ENCODE measurements at regions not wholly inside any gene's neighbourhood (a gene's known extent, or its start where the extent isn't known, plus 50 kb on each side); places are given as distances from the start of the nearest gene placed in this dataset.

- intact Hi-C loops (cut with micrococcal nuclease; ENCODE audit: unreplicated experiment), result no loop called here
- BruUV-seq (replicated peaks), result no TSS peak
- TF ChIP-seq CTCF (IDR thresholded peaks at IDR 0.05; ENCODE audit: insufficient read depth in 1 of 2, low read depth in 1 of 2, low read length in 1 of 2, severe bottlenecking in 1 of 2, unreplicated experiment in 1 of 2), result no peak
- Histone ChIP-seq H3K9me3 (no peaks in the 10 kb centered on the region), H3K4me1 (no peaks in the 10 kb centered on the region), H3K4me3 (ENCODE audit: low read depth, low read length) (no peak overlapping the region), H3K36me3 (ENCODE audit: control insufficient read depth, insufficient read depth, low read length) (no peaks in the 10 kb centered on the region), H3K27me3 (replicated peaks; ENCODE audit: control insufficient read depth, insufficient read depth, low read length) (no peaks in the 10 kb centered on the region)
- ChIA-PET POLR2A (no interaction called here), CTCF (no interaction called here)
- no peaks in the 10 kb centered on the region for H3K27me3 Mint-ChIP-seq (ENCODE audit: insufficient read depth, unreplicated experiment)
- no peak overlapping the region for H3K4me3 Mint-ChIP-seq (ENCODE audit: unreplicated experiment)
- no peaks in the 10 kb centered on the region for H3K9me3 Mint-ChIP-seq (ENCODE audit: unreplicated experiment)
- no peaks in the 10 kb centered on the region for H3K36me3 Mint-ChIP-seq (ENCODE audit: insufficient read depth, unreplicated experiment)
- no peaks in the 10 kb centered on the region for H3K4me1 Mint-ChIP-seq (ENCODE audit: low read depth, unreplicated experiment)
- no peak overlapping the region for H3K27ac Mint-ChIP-seq (ENCODE audit: unreplicated experiment)
- DNase-seq, result no peak
These were observed 594.1 kb downstream of the GLUD2 start for GRCh38 chrX:121641560-121641959.

GRCh38 chrX:121642415-121642814 lies 595.0 kb downstream of the GLUD2 start:
- H3K27me3 Mint-ChIP-seq (ENCODE audit: insufficient read depth, unreplicated experiment), result no peaks in the 10 kb centered on the region
- Histone ChIP-seq H3K36me3 (ENCODE audit: control insufficient read depth, insufficient read depth, low read length) (no peaks in the 10 kb centered on the region), H3K4me1 (no peaks in the 10 kb centered on the region), H3K4me3 (ENCODE audit: low read depth, low read length) (no peak overlapping the region), H3K9me3 (no peaks in the 10 kb centered on the region), H3K27me3 (replicated peaks; ENCODE audit: control insufficient read depth, insufficient read depth, low read length) (no peaks in the 10 kb centered on the region)
- no peak overlapping the region for H3K27ac Mint-ChIP-seq (ENCODE audit: unreplicated experiment)
- ChIA-PET POLR2A (no interaction called here), CTCF (no interaction called here)
- no peak for DNase-seq
- H3K4me3 Mint-ChIP-seq (ENCODE audit: unreplicated experiment), result no peak overlapping the region
- TF ChIP-seq CTCF (IDR thresholded peaks at IDR 0.05; ENCODE audit: insufficient read depth in 1 of 2, low read depth in 1 of 2, low read length in 1 of 2, severe bottlenecking in 1 of 2, unreplicated experiment in 1 of 2), result no peak
- H3K4me1 Mint-ChIP-seq (ENCODE audit: low read depth, unreplicated experiment), result no peaks in the 10 kb centered on the region
- no peaks in the 10 kb centered on the region for H3K36me3 Mint-ChIP-seq (ENCODE audit: insufficient read depth, unreplicated experiment)
- H3K9me3 Mint-ChIP-seq (ENCODE audit: unreplicated experiment), result no peaks in the 10 kb centered on the region
- BruUV-seq (replicated peaks), result no TSS peak
- intact Hi-C loops (cut with micrococcal nuclease; ENCODE audit: unreplicated experiment), result no loop called here

GRCh38 chrX:121649417-121649816 lies 602.0 kb downstream of the GLUD2 start:
- ChIA-PET CTCF (no interaction called here), POLR2A (no interaction called here)
- intact Hi-C loops (cut with micrococcal nuclease; ENCODE audit: unreplicated experiment), result no loop called here
- Mint-ChIP-seq H3K4me1 (ENCODE audit: low read depth, unreplicated experiment) (no peaks in the 10 kb centered on the region), H3K27ac (ENCODE audit: unreplicated experiment) (no peak overlapping the region), H3K36me3 (ENCODE audit: insufficient read depth, unreplicated experiment) (no peaks in the 10 kb centered on the region), H3K4me3 (ENCODE audit: unreplicated experiment) (no peak overlapping the region), H3K9me3 (ENCODE audit: unreplicated experiment) (peaks cover 8% of the 10 kb centered on the region), H3K27me3 (ENCODE audit: insufficient read depth, unreplicated experiment) (no peaks in the 10 kb centered on the region)
- no peak for DNase-seq
- Histone ChIP-seq H3K27me3 (replicated peaks; ENCODE audit: control insufficient read depth, insufficient read depth, low read length) (no peaks in the 10 kb centered on the region), H3K4me1 (no peaks in the 10 kb centered on the region), H3K36me3 (ENCODE audit: control insufficient read depth, insufficient read depth, low read length) (no peaks in the 10 kb centered on the region), H3K9me3 (no peaks in the 10 kb centered on the region), H3K4me3 (ENCODE audit: low read depth, low read length) (no peak overlapping the region)
- TF ChIP-seq CTCF (IDR thresholded peaks at IDR 0.05; ENCODE audit: insufficient read depth in 1 of 2, low read depth in 1 of 2, low read length in 1 of 2, severe bottlenecking in 1 of 2, unreplicated experiment in 1 of 2), result no peak
- no TSS peak for BruUV-seq (replicated peaks)

Measured in Caco-2 (cell line).